ENCODE measurements at regions not wholly inside any gene's neighbourhood (a gene's known extent, or its start where the extent isn't known, plus 50 kb on each side); places are given as distances from the start of the nearest gene placed in this dataset.

GRCh38 chr7:444606-445005, 75.0 kb downstream of the PDGFA start:
- no peak for TF ChIP-seq GATA2 (IDR thresholded peaks at IDR 0.05; ENCODE audit: low read depth, low read length)
- TF ChIP-seq GATA3 (IDR thresholded peaks at IDR 0.05; ENCODE audit: low read depth, low read length) = no peak
